ENCODE measurements at regions not wholly inside any gene's neighbourhood (a gene's known extent, or its start where the extent isn't known, plus 50 kb on each side); places are given as distances from the start of the nearest gene placed in this dataset.

- no peak for DNase-seq
These were observed 356.4 kb downstream of the ANKRD7 start for GRCh38 chr7:118580743-118581382.

- no peak for DNase-seq
These were observed 359.1 kb downstream of the ANKRD7 start for GRCh38 chr7:118583641-118584040.

DNA sequence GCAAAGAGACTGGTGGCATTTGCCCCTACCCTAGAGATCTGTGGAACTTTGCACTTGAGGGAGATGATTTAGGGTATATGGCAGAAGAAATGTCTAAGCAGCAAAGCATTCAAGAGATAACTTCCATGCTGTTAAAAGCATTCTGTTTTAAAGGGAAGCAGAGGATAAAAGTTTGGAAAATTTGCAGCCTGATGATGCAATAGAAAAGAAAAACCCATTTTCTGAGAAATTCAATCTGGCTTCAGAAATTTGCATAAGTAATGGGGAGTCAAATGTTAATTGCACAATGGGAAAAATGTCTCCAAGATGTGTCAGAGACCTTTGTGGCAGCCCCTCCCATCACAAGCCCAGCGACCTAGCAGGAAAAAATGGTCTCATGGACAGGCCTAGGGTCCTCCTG, 361.7 kb downstream of the ANKRD7 start:
- DNase-seq, result no peak

DNA sequence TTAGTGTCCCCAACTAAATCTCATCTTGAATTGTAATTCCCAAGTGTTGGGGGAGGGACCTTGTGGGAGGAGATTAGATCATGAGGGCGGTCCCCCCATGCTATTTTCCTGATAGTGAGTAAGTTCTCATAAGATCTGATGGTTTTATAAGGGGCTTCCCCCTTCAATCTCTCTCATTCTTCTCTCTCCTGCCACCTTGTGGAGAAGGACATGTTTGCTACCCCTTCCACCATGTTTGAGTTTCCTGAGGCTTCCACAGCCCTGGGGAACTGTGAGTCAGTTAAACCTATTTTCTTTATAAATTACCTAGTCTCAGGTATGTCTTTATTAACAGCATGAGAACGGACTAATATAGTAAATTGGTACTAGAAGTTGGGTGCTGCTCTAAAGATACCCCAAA, 365.6 kb downstream of the ANKRD7 start:
- DNase-seq, result no peak

DNA sequence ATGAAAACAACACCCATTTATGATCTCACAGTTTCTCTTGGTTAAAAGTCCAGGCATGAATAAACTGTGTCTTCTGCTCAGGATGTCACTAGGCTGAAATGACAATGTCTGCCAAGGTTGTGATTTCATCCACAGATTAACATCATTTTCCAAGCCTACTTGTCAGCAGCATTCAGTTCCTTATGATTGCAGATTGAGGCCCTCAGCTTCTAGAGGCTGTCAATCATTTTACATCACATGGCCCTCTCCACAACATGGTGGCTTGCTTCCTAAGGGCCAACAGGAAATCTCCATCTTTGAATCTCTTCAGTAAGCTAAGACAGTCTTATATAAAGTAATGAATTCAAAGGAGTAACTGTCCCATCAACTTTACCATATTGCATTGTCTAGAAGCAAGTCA, 377.6 kb downstream of the ANKRD7 start:
- no peak for DNase-seq

DNA sequence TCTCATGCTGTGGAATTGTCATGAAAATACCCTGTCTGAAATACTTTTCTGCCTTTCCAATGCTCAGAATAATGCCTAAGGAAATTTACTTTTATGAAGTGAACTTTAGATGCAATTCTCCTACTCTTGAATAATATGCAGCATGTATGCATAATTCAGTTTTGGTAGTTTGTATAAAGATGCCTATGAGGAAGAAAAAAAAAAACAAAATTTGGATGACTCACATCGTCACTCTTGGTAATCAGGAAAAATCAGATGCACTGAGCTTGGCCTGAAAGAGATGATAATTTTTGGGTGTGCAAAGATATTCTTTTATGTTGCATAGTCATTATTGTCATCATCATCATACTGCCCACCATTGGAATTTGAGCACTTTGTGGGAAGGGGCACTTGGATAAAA, 382.1 kb downstream of the ANKRD7 start:
- no peak for DNase-seq

DNA sequence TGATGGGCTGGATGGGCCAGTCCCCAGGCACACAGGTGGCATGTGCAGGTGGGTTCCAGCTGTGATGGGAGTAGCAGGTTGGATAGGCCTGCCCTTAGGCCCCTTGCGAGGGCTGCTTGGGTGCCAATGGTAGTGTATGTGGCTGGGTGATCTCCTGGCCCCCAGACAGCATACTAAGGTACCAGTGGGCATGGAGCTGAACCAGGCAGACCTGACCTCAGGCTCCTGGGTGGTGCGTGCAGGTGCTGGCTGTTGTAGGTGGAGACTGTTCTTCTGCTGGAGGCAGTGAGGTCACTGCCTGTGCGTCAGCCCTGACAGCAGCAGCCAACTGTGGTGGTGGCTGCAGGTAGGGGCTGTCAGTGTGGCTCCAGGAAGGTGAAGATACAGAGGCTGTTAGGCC, 384.7 kb downstream of the ANKRD7 start:
- no peak for DNase-seq

- no peak for DNase-seq
These were observed 391.2 kb downstream of the ANKRD7 start for GRCh38 chr7:118615681-118616080.

DNA sequence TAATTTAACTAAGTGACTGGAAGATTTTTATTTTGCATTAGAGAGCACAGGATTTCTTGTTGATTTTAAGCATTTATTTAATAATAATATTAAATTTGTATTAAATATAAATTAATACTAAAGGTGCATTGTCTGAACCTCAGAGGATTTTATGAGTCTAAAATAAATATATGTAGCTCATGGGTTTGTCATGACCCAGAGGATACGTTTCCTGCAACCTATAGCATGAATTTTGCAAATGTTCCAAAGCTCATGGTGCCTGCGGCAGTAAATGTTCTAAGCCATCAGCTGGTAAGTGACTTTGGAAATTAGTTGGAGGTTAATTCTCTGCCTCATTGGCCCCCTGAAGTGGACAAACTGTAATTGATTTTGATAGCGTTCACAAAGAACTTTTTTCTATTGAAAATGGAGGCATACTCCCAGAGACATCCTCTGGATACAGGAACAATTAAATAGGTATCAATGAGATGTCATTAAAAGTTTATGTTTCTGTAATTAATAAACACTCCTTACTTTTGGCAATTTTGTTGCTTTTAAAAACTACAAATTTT, 397.4 kb downstream of the ANKRD7 start:
- DNase-seq, result no peak

- DNase-seq, result no peak
These were observed 402.2 kb downstream of the ANKRD7 start for GRCh38 chr7:118626739-118627138.

DNA sequence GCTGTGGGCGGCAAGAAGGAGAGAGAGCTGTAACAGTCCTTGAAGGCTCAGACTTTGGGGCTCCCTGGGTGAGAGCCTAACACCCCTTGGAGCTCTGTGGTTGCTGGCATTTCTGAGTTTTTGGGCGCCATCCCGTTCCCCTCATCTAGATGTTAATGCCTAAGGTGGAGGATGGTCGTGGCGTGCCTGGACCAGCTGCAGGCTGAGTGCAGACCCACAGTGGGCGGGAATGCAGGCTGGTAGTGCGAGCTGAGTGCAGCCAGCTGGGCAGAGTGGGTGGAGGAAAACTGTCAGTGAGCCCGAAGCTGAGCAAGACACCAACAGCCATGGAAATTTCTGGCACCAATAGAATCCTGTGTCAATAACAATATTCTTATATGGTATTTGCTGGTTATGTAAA, 403.0 kb downstream of the ANKRD7 start:
- DNase-seq, result peak; percentile 77

DNA sequence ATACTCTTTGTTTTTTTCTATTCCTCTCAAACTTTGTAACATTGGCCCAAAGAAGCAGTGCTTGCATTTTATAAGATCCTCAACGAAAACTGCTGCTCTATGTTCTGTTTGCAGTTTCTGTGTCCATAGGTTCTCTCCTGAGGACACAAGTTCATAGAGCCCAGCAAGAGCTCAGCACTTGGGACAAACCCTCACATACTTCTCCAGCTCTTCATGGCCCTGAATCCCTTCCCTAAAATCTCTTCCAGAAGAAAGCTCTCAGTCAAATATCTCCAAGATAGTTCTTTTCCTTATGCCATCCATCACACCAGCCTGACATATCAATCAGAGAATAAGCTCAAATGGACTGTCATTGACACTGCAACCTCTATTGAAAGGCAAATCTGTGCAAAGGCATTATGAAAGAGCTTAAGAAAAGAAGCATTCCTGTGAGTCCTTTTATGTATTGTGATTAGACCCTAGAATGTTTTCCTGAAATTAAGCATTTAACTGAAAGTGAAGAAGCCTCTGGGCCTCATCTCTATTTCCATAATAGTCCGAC, 405.5 kb downstream of the ANKRD7 start:
- DNase-seq, result no peak

DNA sequence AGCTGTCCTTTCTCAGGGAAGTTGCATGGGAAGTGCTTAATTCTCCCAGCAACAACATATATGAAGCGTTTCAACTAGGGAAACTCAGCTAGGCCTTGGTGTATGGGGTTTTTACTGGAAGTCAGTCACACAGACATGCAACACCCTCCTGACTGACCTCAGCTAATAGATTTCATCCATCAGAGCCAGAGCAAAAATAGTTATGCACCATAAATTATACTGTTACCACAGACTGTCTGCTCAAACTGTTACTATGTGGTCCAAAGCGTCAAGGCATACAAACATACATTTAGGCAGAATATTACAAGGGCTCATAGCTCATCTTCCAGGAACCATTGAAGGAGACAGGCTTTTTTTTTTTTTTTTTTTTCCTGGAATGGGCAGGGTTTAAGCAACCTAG, 417.9 kb downstream of the ANKRD7 start:
- no peak for DNase-seq

DNA sequence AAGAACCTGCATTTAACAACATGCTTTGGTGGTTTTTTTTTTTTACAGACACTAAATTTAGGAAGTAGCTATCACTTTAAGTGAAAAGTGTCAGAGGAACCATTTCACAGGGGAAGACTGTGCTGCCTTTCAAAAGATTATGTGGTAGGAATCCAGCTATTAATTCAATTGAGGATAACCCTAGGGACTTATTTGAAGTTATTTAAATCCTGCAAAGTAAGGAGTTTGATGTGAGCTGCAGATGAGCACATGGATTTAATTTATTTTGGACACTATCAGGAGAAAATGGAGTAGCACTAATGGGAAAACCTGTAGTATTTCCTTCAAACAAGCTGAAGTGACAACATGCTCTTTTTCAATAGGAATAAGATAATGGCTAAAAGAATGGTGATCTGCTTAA, 419.8 kb downstream of the ANKRD7 start:
- no peak for DNase-seq

GRCh38 chr7:118648002-118648401, 423.5 kb downstream of the ANKRD7 start:
- no peak for DNase-seq

DNA sequence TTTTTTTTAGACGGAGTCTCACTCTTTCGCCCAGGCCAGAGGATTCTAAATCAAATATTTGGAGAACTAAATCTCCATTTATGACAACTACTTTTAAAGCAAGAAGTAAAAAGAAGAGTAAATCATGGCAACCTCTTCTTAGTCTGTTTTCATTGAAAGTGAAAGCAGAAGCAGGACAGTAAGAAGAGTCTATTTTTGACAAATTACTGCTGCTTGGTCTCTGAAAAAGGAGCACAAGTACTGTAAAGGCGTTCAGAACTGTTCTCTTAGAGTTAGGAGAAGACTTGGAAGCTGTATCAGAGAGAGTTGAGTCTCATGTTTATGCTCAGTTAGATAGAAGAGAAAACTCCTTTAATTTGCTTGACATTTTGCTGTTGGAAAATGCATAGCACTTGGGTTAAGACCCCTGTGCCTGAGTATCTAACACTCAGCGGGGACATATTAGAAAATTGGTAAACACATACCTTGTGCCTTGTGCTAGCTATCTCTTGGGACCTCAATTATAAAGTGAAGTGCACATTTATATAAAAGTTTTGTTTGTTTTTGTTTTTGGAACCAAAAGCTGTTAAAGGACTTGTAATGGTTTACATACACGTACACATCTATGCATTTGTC, 433.0 kb downstream of the ANKRD7 start:
- DNase-seq, result no peak

GRCh38 chr7:118662266-118662665, 437.8 kb downstream of the ANKRD7 start:
- no peak for DNase-seq

DNA sequence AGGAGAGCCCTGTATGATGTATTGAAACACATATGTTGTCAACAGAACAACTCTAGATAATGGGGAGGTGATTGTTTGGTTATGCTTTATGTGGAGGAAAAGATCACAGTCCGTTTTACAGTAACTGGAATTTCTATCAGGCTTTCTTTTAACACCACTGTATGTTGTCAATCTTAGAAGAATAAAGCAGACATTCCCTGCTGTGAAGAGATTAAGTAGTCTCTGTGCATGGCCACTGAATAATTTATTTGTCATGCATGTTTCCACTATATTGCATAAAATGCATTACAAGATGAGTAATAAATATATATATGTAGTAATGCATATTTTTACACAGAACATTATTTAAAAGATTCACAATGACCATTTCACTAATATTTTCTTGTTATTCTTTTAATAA, 440.0 kb downstream of the ANKRD7 start:
- no peak for DNase-seq

DNA sequence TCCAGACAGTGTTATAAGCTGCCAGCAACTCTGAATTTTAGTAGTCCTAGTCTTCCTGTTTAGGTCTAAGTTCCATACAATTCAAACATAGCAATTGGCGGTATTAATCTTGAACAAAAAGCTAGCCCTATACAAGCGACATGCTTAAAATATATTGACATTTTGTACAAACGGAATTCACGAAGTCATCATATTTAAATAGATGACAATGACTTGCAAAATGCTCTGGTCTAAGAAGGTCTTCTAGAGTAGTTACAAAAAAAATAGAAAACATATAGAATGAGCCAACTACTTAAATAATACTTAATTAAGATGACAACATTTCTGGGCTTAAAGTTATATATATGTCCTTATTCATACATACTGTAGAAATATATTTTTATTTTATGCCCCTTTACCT, 446.6 kb downstream of the ANKRD7 start:
- no peak for DNase-seq

DNA sequence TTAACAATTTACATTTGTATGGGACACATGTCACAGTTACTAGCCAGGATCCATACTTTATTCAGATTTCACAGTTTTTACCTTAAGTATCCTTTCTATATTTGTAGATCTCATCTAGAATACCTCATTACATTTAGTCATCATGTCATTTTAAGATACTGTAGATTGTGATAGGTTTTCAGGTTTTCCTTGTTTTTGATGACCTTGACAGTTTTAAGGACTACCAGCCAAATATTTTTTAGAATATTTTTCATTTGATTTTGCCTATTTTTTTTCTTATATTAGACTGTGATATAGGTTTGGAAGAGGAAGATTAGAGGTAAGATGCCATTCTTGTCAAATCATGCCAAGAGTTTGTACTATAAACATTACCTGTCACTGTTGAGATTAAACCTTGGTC, 460.3 kb downstream of the ANKRD7 start:
- no peak for DNase-seq

DNA sequence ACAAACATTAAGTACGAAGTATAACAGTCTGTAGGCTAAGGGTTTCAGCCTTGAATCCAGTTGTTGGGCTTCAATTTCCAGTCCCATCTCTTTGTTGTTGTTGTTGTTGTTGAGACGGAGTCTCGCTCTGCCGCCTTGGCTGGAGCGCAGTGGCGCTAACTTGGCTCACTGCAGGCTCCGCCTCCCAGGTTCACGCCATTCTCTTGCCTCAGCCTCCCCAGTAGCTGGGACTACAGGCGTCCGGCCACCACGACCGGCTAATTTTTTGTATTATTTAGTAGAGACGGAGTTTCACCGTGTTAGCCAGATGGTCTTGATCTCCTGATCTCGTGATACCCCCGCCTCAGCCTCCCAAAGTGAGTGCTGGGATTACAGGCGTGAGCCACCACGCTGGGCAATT, 464.9 kb downstream of the ANKRD7 start:
- DNase-seq, result no peak

DNA sequence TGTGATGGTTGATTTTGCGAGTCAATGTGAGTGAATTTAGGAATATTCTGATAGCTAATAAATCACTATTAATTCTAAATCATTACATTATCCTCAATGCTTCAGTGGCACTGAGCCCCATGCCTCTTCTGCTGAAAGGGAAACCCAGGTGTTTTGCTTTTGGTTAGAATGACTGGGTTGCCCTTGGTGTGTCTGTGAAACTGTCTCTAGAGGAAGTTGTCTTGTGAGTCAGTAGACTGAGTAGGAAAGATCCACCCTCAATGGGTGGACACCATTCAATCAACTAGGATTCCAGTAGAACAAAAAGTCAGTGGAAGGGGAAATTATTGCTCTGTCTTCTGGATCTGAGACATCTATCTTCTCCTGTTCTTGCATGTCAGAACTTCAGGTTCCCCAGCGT, 472.4 kb downstream of the ANKRD7 start:
- no peak for DNase-seq

- no peak for DNase-seq
These were observed 474.7 kb downstream of the ANKRD7 start for GRCh38 chr7:118699222-118699621.

GRCh38 chr7:118708741-118709140, 484.2 kb downstream of the ANKRD7 start:
- DNase-seq, result no peak

DNA sequence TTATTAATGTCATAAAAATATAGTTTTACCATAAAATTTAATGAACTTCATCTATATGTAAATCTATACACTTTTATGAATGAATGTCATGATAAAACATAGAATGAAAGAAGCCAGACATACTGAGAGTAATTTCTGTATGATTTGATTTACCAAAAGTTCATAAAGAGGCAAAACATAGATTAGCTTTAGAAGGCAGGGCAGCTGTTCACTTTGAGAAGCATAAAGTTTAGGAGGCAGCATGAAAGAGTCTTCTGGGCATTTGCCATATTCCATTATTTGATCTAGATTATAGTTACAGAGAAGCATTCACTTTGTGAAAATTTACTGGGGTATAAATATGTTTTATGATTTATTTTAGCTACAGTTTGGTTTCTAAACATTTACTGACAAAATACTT, 487.2 kb downstream of the ANKRD7 start:
- DNase-seq, result no peak
